ENCODE measurements at regions not wholly inside any gene's neighbourhood (a gene's known extent, or its start where the extent isn't known, plus 50 kb on each side); places are given as distances from the start of the nearest gene placed in this dataset.
"Not testable (repeated sequence)": the region's sequence is repeated elsewhere in the genome, so short reads cannot be mapped to it uniquely, and the experiment has no call there.

DNA sequence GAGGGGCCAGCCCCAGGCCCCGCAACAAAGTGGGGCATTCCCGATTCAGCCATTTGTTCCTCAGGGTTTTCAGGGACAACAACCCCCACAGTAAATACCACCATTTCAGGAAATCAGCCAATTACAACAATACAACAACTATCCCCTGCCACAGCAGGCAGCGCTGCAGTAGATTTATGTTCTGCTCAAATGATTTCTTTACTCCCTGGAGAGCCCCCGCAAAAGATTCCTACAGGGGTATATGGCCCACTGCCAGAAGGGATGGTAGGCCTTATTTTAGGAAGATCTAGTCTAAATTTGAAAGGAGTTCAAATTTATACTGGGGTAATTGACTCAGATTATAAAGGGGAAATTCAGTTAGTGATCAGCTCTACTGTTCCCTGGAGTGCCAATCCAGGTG is 120.5 kb upstream of the DRD5 start:
- TF ChIP-seq POLR2A, CTCF (IDR thresholded peaks at IDR 0.05): not testable (repeated sequence)

Data from breast epithelium (tissue), 3 donors.